PC-9 (cell line): ENCODE measurements at regions not wholly inside any gene's neighbourhood (a gene's known extent, or its start where the extent isn't known, plus 50 kb on each side); places are given as distances from the start of the nearest gene placed in this dataset.

Experiments used
- EZH2 ChIP-seq: fragments of 200-600 bp; sonication (generic); IDR thresholded peaks from 2 replicates; pipeline ENCODE4 v1.8.0; 2017; ENCODE audit warnings: antibody characterized with exemption, low read depth
- TF ChIP-seq, protein P1 (sequence below): fragments of 200-600 bp; sonication (generic); conservative IDR thresholded peaks from 2 replicates; pipeline ENCODE4 v1.6.1; 2017; ENCODE audit warnings: mixed run types, antibody characterized with exemption, mild to moderate bottlenecking, moderate library complexity

DNA sequence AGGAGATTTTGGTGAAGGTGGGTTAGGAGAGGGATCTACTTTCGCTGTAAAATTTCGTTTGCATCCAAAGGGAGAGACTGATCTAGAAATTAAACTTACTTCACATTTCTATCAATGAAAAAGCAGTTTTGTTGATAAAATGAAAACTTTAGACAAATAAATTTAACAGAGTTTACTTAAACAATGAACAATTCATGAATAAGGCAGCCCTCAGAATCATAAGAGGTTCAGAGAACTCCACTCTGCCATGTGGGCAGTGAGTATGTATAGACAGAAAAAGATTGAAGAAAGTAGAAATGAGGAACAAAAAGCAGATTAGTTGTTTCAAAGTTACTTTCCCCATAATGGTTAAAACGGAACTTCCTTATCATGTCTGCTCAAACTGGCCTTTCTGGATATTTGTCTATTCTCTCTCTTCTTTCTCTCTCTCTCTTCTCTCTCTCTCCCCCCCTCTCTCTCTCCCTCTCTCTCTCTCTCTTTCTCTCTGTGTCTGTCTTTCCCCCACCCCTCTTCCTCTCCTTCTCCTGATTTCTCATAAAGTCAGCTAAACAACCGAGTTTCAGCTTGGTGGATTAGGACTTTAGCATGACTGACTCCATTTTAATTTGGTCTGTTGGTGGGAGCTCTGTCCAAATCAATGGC, 248.9 kb downstream of the TJP1 start:
- no peak for TF ChIP-seq EZH2
- TF ChIP-seq, protein P1, sequence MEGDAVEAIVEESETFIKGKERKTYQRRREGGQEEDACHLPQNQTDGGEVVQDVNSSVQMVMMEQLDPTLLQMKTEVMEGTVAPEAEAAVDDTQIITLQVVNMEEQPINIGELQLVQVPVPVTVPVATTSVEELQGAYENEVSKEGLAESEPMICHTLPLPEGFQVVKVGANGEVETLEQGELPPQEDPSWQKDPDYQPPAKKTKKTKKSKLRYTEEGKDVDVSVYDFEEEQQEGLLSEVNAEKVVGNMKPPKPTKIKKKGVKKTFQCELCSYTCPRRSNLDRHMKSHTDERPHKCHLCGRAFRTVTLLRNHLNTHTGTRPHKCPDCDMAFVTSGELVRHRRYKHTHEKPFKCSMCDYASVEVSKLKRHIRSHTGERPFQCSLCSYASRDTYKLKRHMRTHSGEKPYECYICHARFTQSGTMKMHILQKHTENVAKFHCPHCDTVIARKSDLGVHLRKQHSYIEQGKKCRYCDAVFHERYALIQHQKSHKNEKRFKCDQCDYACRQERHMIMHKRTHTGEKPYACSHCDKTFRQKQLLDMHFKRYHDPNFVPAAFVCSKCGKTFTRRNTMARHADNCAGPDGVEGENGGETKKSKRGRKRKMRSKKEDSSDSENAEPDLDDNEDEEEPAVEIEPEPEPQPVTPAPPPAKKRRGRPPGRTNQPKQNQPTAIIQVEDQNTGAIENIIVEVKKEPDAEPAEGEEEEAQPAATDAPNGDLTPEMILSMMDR, result no peak
